Colonic mucosa (tissue), 4 donors: ENCODE measurements at regions not wholly inside any gene's neighbourhood (a gene's known extent, or its start where the extent isn't known, plus 50 kb on each side); places are given as distances from the start of the nearest gene placed in this dataset.

Experiments used
- DNase-seq: peaks from one replicate; pipeline ENCODE4 v3.0.0-alpha.2; 2020
- H3K27ac ChIP-seq: fragments of 200-600 bp; one replicate; pipeline ENCODE4 v1.8.0; 2021
- H3K27me3 ChIP-seq: fragments of 200-600 bp; one replicate; pipeline ENCODE4 v1.8.0; 2021
- H3K36me3 ChIP-seq: fragments of 200-600 bp; one replicate; pipeline ENCODE4 v1.8.0; 2021
- H3K4me1 ChIP-seq: fragments of 200-600 bp; one replicate; pipeline ENCODE4 v1.8.0; 2021; ENCODE audit warnings: mild to moderate bottlenecking
- H3K4me3 ChIP-seq: fragments of 200-600 bp; one replicate; pipeline ENCODE4 v1.8.0; 2021
- H3K9ac ChIP-seq, 2 donors: one replicate each; pipeline ENCODE4 v1.7.0; 2013; ENCODE audit warnings: control low read depth in 2 of 2, low read depth in 2 of 2, low read length in 2 of 2
- H3K9me3 ChIP-seq: fragments of 200-600 bp; one replicate; pipeline ENCODE4 v1.8.0; 2021
- intact Hi-C: fragments of 100-400 bp; cut with DNase I; formaldehyde crosslinking; loops from one replicate; pipeline ENCODE4 v1.14.1; 2022
- TF ChIP-seq, protein P1 (sequence below): fragments of 200-600 bp; IDR thresholded peaks from one replicate; pipeline ENCODE4 v1.8.0; 2022; ENCODE audit warnings: antibody characterized with exemption, mild to moderate bottlenecking
- donor health status: healthy.
- donor health status: DM: no; HTN: no; CAD: no.
- donor health status: DM: no; HTN: no; CAD: no.

DNA sequence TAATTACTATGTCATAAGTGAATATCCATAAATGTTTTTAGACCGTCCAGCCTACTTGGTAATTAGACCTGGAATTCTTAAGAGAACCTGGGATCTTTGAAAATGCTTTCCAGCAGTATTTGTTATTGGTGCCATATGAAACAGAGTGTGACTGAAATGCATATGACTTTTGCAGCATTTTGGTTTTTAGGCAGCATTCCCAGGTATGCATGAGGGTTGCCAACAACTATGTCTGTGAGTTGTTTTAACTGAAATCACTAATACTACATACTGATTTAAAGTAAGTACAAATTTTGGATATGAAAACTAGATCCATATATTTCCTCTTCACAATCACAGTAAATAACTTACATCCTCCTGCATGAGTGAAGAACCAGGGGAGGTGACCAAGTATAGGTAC lies 437.7 kb upstream of the FAR2 start:
- TF ChIP-seq, protein P1, sequence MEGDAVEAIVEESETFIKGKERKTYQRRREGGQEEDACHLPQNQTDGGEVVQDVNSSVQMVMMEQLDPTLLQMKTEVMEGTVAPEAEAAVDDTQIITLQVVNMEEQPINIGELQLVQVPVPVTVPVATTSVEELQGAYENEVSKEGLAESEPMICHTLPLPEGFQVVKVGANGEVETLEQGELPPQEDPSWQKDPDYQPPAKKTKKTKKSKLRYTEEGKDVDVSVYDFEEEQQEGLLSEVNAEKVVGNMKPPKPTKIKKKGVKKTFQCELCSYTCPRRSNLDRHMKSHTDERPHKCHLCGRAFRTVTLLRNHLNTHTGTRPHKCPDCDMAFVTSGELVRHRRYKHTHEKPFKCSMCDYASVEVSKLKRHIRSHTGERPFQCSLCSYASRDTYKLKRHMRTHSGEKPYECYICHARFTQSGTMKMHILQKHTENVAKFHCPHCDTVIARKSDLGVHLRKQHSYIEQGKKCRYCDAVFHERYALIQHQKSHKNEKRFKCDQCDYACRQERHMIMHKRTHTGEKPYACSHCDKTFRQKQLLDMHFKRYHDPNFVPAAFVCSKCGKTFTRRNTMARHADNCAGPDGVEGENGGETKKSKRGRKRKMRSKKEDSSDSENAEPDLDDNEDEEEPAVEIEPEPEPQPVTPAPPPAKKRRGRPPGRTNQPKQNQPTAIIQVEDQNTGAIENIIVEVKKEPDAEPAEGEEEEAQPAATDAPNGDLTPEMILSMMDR = no peak

DNA sequence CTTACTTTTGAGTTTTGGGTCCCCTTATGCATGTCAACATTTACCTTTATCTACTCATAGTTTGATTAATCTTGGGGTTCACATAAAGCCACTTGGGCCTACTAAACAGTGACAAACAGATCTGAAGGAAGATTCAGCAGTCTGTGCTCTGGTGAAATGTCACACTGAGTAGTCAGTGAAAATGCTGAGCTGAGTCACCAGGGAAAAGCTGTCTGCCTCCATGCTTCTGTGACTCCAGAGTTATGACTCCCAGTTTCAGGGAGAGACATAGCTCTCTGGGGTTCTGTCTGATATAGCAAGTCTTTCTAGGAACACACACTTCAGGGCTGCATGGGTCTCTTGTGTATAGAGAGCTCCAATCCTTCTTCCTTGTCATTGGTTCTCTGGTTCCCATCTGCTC lies 406.3 kb upstream of the FAR2 start:
- no peak overlapping the region for H3K9ac ChIP-seq
- intact Hi-C loops = no loop called here
- H3K4me3 ChIP-seq = no peak overlapping the region
- no peaks in the 10 kb centered on the region for H3K4me1 ChIP-seq
- no peak for DNase-seq
- H3K36me3 ChIP-seq = no peaks in the 10 kb centered on the region
- no peaks in the 10 kb centered on the region for H3K27me3 ChIP-seq
- no peaks in the 10 kb centered on the region for H3K9me3 ChIP-seq
- TF ChIP-seq, protein P1 = no peak
- no peak overlapping the region for H3K27ac ChIP-seq

More for the DNA sequence above, 437.7 kb upstream of the FAR2 start:
- H3K4me1 ChIP-seq = no peaks in the 10 kb centered on the region
- DNase-seq = no peak
- H3K27ac ChIP-seq = no peak overlapping the region
- H3K27me3 ChIP-seq = no peaks in the 10 kb centered on the region
- H3K4me3 ChIP-seq = no peak overlapping the region
- no peaks in the 10 kb centered on the region for H3K36me3 ChIP-seq
- no peaks in the 10 kb centered on the region for H3K9me3 ChIP-seq
- no peak overlapping the region for H3K9ac ChIP-seq
- intact Hi-C loops = no loop called here

DNA sequence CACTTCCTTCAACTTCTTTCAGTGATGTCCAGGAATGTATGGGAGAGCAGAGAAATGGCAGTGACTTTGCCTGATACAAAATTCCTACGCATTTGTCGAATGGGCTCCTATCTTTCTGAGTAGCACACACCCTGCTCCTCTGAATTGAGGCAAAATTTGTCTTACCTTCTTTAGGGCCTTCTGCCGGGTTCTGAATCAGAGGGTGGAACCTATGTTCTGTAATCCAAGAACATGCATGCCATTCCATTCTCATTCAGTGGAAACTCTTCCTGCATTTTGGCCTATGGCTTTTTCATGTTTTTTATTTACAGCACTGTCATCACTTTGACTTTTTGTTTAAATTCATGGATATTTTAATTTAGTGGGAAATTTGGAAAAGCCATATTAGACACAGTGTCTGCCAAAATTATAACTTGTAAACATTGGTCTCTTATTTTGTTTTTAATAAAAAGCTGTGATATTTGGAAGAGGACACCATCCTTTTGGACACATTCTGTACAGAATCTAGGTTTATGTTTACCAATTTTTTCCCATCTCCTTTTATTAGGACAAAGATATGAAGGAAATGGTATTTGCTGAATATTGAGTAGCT lies 402.2 kb upstream of the FAR2 start:
- H3K27ac ChIP-seq = no peak overlapping the region
- H3K27me3 ChIP-seq = no peaks in the 10 kb centered on the region
- TF ChIP-seq, protein P1 = no peak
- H3K4me3 ChIP-seq = no peak overlapping the region
- H3K4me1 ChIP-seq = no peaks in the 10 kb centered on the region
- H3K36me3 ChIP-seq = no peaks in the 10 kb centered on the region
- no peak for DNase-seq
- H3K9me3 ChIP-seq = no peaks in the 10 kb centered on the region
- H3K9ac ChIP-seq = no peak overlapping the region
- intact Hi-C loops = no loop called here

DNA sequence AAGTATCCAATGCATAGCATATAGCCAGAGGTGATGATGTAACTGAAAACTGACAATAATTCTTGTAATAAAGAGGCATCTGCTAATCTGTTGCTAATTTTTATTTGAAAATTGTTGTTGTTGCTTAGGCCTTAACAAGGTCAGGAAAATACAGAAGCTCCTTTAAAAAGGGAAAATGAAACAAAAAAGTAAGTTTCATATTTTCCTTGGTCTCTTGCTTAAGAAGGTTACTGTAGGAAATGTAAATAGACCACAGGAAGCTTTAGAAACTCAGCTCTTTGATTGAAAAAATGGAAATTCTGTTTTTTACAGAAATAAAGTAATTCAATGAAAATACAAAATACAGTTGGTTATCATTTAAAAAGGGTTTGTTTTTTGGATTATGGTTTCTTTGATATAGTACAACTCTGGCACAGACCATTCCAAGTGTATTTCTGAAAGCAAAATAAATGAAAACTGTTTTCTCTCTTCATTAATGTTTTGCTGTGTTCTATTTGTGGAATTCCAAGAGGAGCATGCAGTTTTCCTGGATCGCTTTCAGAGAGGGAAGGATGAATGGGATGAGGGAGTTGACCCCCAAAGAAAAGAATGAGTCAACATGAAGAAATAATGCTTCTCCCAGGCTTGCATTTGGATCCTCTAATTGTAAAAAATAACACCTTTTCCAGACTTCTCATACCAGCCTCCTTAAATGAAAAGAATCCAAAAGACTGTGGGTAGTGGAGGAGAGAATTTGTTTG lies 398.0 kb upstream of the FAR2 start:
- H3K9me3 ChIP-seq = no peaks in the 10 kb centered on the region
- no peaks in the 10 kb centered on the region for H3K27me3 ChIP-seq
- no peaks in the 10 kb centered on the region for H3K36me3 ChIP-seq
- H3K27ac ChIP-seq = no peak overlapping the region
- intact Hi-C loops = no loop called here
- no peak for DNase-seq
- no peaks in the 10 kb centered on the region for H3K4me1 ChIP-seq
- no peak overlapping the region for H3K4me3 ChIP-seq
- TF ChIP-seq, protein P1 = no peak
- no peak overlapping the region for H3K9ac ChIP-seq

DNA sequence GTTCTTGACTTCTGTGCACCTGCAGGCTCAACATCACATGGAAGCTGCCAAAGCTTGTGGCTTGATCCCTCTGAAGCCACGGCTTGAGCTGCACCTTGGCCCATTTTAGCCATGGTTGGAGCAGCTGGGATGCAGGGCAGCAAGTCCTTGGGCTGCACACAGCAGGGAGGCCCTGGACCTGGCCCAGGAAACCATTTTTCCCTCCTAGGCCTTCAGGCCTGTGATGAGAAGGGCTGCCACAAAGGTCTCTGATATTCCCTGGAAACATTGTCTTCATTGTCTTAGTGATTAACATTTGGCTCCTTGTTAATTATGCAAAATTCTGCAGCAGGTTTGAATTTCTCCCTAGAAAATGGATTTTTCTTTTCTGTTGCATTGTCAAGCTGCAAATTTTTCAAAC lies 394.1 kb upstream of the FAR2 start:
- intact Hi-C loops = no loop called here
- Histone ChIP-seq H3K4me1 (no peaks in the 10 kb centered on the region), H3K9ac (no peak overlapping the region), H3K27ac (no peak overlapping the region), H3K36me3 (no peaks in the 10 kb centered on the region), H3K9me3 (no peaks in the 10 kb centered on the region), H3K4me3 (no peak overlapping the region), H3K27me3 (no peaks in the 10 kb centered on the region)
- DNase-seq = no peak
- TF ChIP-seq, protein P1 = no peak
